ENCODE measurements at regions not wholly inside any gene's neighbourhood (a gene's known extent, or its start where the extent isn't known, plus 50 kb on each side); places are given as distances from the start of the nearest gene placed in this dataset.
"Not testable (repeated sequence)": the region's sequence is repeated elsewhere in the genome, so short reads cannot be mapped to it uniquely, and the experiment has no call there.

DNA sequence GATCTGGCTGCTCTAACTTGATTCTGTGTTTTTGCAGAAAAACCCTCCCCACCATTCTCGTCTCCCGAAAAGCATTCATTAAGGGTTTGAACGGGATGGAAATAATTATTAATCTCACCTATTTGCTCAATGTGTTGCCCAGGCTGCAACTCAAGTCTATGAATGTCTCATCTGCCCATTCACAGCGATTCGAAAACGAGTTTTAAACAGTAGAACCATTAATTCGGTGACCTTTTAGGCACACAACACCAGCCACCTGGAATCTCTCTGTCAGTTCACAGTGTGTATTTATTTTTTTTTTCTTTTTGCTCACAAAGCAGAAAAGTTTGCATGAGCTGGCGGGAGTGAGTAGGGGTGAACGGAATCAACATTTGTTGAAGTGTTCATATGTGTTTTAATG is 764.7 kb upstream of the TPTE start (continued):
- TF ChIP-seq, protein P1, sequence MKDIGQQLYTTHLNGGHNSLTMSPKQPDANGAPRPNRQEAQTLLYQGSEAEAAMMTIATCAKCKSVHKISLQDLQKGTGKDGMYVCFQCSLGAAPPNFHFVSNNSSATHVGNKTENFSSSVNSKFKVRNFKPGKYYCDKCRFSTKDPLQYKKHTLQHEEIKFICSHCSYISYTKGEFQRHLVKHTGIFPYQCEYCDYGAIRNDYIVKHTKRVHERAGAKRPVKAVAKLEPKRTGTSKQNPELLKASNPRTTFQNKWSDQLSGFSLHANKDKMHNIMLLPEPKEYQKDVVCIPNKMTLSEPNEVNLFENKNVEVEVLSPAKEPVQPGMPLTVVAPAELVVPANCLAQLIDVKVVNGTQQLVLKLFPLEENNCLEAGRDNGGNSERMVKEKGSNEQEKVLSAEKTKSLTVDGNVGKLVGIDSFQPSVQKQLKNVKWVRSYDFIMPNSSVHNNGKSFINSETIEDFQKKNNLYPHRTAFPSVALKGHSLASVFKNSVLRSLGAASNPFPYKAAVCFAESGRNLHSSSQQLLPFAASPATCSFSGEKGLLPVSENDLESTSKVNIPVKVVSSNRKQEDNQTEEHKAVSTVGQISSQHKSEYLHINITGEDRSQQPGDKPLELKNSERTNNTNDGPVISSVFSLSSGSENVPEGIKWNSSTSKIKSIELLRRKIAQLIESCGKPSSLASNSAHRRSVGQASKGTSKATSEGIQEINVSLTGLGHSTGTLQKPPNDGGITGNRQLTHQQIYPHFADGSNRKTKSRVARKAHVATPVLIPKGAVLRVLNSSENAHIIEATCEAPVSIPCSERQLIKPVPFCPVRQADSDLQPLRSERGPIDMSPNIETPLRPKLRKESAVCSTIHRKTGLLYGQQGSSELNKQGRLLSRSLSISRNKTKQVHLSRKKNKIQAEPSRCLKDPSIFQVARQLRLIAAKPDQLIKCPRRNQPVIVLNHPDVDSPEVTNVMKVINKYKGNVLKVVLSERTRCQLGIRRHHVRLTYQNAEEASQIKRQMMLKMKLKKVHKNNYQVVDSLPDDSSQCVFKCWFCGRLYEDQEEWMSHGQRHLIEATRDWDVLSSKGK (CRISPR knock-in tag; IDR thresholded peaks at IDR 0.05): no peak
- TF ChIP-seq, protein P2, sequence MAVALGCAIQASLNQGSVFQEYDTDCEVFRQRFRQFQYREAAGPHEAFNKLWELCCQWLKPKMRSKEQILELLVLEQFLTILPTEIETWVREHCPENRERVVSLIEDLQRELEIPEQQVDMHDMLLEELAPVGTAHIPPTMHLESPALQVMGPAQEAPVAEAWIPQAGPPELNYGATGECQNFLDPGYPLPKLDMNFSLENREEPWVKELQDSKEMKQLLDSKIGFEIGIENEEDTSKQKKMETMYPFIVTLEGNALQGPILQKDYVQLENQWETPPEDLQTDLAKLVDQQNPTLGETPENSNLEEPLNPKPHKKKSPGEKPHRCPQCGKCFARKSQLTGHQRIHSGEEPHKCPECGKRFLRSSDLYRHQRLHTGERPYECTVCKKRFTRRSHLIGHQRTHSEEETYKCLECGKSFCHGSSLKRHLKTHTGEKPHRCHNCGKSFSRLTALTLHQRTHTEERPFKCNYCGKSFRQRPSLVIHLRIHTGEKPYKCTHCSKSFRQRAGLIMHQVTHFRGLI (CRISPR knock-in tag; IDR thresholded peaks at IDR 0.05): no peak
- TF ChIP-seq ZNF592 (IDR thresholded peaks at IDR 0.05): no peak
- no peak for TF ChIP-seq HNRNPL (IDR thresholded peaks at IDR 0.05; ENCODE audit: low read depth, low read length)
- TF ChIP-seq CTBP1 (IDR thresholded peaks at IDR 0.05; ENCODE audit: borderline replicate concordance): no peak
- TF ChIP-seq PHTF2 (CRISPR knock-in tag; IDR thresholded peaks at IDR 0.05): no peak
- TF ChIP-seq ETS1 (conservative IDR thresholded peaks at IDR 0.05; ENCODE audit: control insufficient read depth, low read depth, low read length): no peak
- TF ChIP-seq BRCA1 (IDR thresholded peaks at IDR 0.05): no peak
- no peak for TF ChIP-seq BRCA1 (CRISPR knock-in tag; IDR thresholded peaks at IDR 0.05)

GRCh38 chr21:9757118-9757517 is 764.3 kb upstream of the TPTE start:
- POLR2A ChIA-PET; H3K27ac ChIP-seq (ENCODE audit: extremely low read depth, low read depth, low read length); CTCF ChIA-PET (ENCODE audit: low intra/inter-chr PET ratio); ATAC-seq; BruUV-seq (replicated peaks); H3K27me3 ChIP-seq (ENCODE audit: control insufficient read depth in 2 of 2, insufficient read depth in 2 of 2, low read length in 2 of 2); H3K4me1 ChIP-seq (replicated peaks in 1 of 2; ENCODE audit: control insufficient read depth in 2 of 2, insufficient read depth in 2 of 2, low read length in 2 of 2); H3K9me1 ChIP-seq (ENCODE audit: control insufficient read depth, insufficient read depth, low read length); H3K4me3 ChIP-seq; H3K79me2 ChIP-seq (ENCODE audit: control insufficient read depth, insufficient read depth, low read length); intact Hi-C loops (cut with micrococcal nuclease); H3K9ac ChIP-seq (ENCODE audit: insufficient read depth in 1 of 2, low read depth in 2 of 2, low read length in 2 of 2); H4K20me1 ChIP-seq (replicated peaks; ENCODE audit: control insufficient read depth, insufficient read depth, low read length); in situ Hi-C loops (cut with MboI); FAIRE-seq; H2AFZ ChIP-seq (ENCODE audit: low read depth, low read length); DNase-seq (ENCODE audit: extremely low read depth in 1 of 4, low spot score in 3 of 4); H3K36me3 ChIP-seq (ENCODE audit: control insufficient read depth, insufficient read depth, low read length); H3K4me2 ChIP-seq (ENCODE audit: insufficient read depth, low read length); H3K9me3 ChIP-seq (replicated peaks; ENCODE audit: control insufficient read depth, insufficient read depth, low read depth, low read length): not testable (repeated sequence)
- WGBS (ENCODE audit: insufficient coverage, low coverage, missing lambda C conversion rate): 1% methylated on average over 9 of the region's 9 CpGs
